GM12878 (cell line): ENCODE measurements at regions not wholly inside any gene's neighbourhood (a gene's known extent, or its start where the extent isn't known, plus 50 kb on each side); places are given as distances from the start of the nearest gene placed in this dataset.

Experiments used
- ATAC-seq: fragments of 200-7000 bp; cut with Tn5 transposase; 3 replicates; pipeline ENCODE4 v1.9.1; 2020; ENCODE audit warnings: mild to moderate bottlenecking, moderate library complexity
- BruUV-seq: library from RNA; stranded (reverse); fragments of 400-500 nt; replicated peaks from 2 replicates; lab custom pipeline; 2021; lab: Mats Ljungman, UMichigan
- CTCF ChIA-PET: fragments of 300-600 bp; sonication (Branson Sonifier 250); formaldehyde crosslinking; extraction: SDS; loops from one replicate; lab custom pipeline; 2021; ENCODE audit warnings: inconsistent platforms; lab: Yijun Ruan, JAX
- POLR2A ChIA-PET: fragments of 350-600 bp; formaldehyde crosslinking; extraction: SDS; loops from one replicate; lab custom pipeline; 2021; ENCODE audit warnings: inconsistent platforms; lab: Charles Lee
- RAD21 ChIA-PET: fragments of 300-600 bp; sonication (Branson Sonifier 250); formaldehyde crosslinking; loops from one replicate; lab custom pipeline; 2023; ENCODE audit warnings: antibody characterized with exemption; ENCODE audit not compliant: unreplicated experiment; lab: Charles Lee
- SMC1A ChIA-PET: fragments of 300-600 bp; sonication (Branson Sonifier 250); formaldehyde crosslinking; loops from one replicate; lab custom pipeline; 2023; ENCODE audit not compliant: unreplicated experiment, uncharacterized antibody; lab: Charles Lee
- DNase-seq: peaks from one replicate; pipeline ENCODE4 v3.0.0-alpha.2; 2011; ENCODE audit warnings: low read depth, low spot score
- FAIRE-seq: peaks from 3 replicates; lab custom pipeline; 2011; peaks lifted over from hg19 to GRCh38; lab: Jason Lieb, UNC
- H2AFZ ChIP-seq: 2 replicates; pipeline ENCODE4 v1.6.0; 2011; ENCODE audit warnings: low read depth, low read length, control low read depth; ENCODE audit not compliant: control insufficient read depth
- H3K27ac ChIP-seq: 2 replicates; pipeline ENCODE4 v1.5.1; 2011; ENCODE audit warnings: control low read depth; ENCODE audit not compliant: control insufficient read depth, insufficient read depth
- H3K27me3 ChIP-seq, 2 experiments: replicated peaks in 1 of 2; 2 replicates each; pipeline versions ENCODE4 v1.6.0 to v1.6.1; 2011; ENCODE audit warnings: low read length in 1 of 2; ENCODE audit not compliant: control insufficient read depth in 2 of 2, insufficient read depth in 2 of 2
- H3K36me3 ChIP-seq, 2 experiments: 2 replicates each; pipeline ENCODE4 v1.5.1; 2011; ENCODE audit warnings: low read length in 1 of 2; ENCODE audit not compliant: control insufficient read depth in 2 of 2, insufficient read depth in 2 of 2
- H3K4me1 ChIP-seq: 2 replicates; pipeline ENCODE4 v1.6.1; 2011; ENCODE audit warnings: mild to moderate bottlenecking, low read length, moderate library complexity, mixed read lengths; ENCODE audit not compliant: control insufficient read depth, insufficient read depth
- H3K4me2 ChIP-seq: 2 replicates; pipeline ENCODE4 v1.6.0; 2011; ENCODE audit warnings: control low read depth; ENCODE audit not compliant: control insufficient read depth, insufficient read depth
- H3K4me3 ChIP-seq: fragments of 200-600 bp; sonication (generic); 2 replicates; pipeline ENCODE4 v1.5.1; 2016
- H3K79me2 ChIP-seq: 2 replicates; pipeline ENCODE4 v1.6.0; 2011; ENCODE audit warnings: low read length; ENCODE audit not compliant: control insufficient read depth, insufficient read depth
- H3K9ac ChIP-seq: 2 replicates; pipeline ENCODE4 v1.8.0; 2011; ENCODE audit warnings: low read length, control low read depth, mixed read lengths; ENCODE audit not compliant: control insufficient read depth, insufficient read depth
- H3K9me3 ChIP-seq: replicated peaks from 3 replicates; pipeline ENCODE4 v1.5.1; 2011; ENCODE audit warnings: mild to moderate bottlenecking, low read length; ENCODE audit not compliant: control insufficient read depth, insufficient read depth
- H4K20me1 ChIP-seq: 2 replicates; pipeline ENCODE4 v1.6.0; 2011; ENCODE audit not compliant: control insufficient read depth, insufficient read depth
- BCL3 ChIP-seq: IDR thresholded peaks from 2 replicates; pipeline ENCODE4 v1.6.1; 2011; ENCODE audit warnings: borderline replicate concordance, low read depth, mild to moderate bottlenecking, moderate library complexity, low read length; ENCODE audit not compliant: insufficient read depth, poor library complexity, severe bottlenecking
- CEBPB ChIP-seq, 2 experiments: fragments of 150-350 bp in 1 of 2; IDR thresholded peaks; 2 replicates each; pipeline ENCODE4 v1.6.1; 2012 to 2014; ENCODE audit warnings: low read depth in 2 of 2, low read length in 2 of 2, borderline replicate concordance in 1 of 2, inconsistent platforms in 1 of 2
- FOXK2 ChIP-seq: fragments of 450-650 bp; IDR thresholded peaks from 2 replicates; pipeline ENCODE4 v1.6.1; 2017; ENCODE audit warnings: mild to moderate bottlenecking, moderate library complexity
- GATAD2B ChIP-seq: fragments of 450-650 bp; conservative IDR thresholded peaks from 2 replicates; pipeline ENCODE4 v1.6.1; 2017; ENCODE audit warnings: low read depth, mild to moderate bottlenecking, moderate library complexity
- HCFC1 ChIP-seq: fragments of 150-350 bp; IDR thresholded peaks from 2 replicates; pipeline ENCODE4 v1.6.1; 2014; ENCODE audit warnings: low read length
- MTA3 ChIP-seq: IDR thresholded peaks from 2 replicates; pipeline ENCODE4 v1.6.1; 2012; ENCODE audit warnings: low read length, inconsistent platforms, borderline replicate concordance
- PAX5 ChIP-seq: IDR thresholded peaks from 2 replicates; pipeline ENCODE4 v1.6.1; 2011; ENCODE audit warnings: low read depth, low read length, borderline replicate concordance
- WGBS: methylation state at CpG from one replicate; pipeline ENCODE4 v1.1.6; 2016; ENCODE audit warnings: low lambda C conversion rate; ENCODE audit not compliant: insufficient replicate concordance, insufficient coverage; ENCODE audit errors: missing lambda C conversion rate; 5-methylcytosine and 5-hydroxymethylcytosine counted together
- in situ Hi-C: fragments of 300-500 bp; cut with MboI; formaldehyde crosslinking; loops from 9 replicates; pipeline ENCODE4 v1.14.3; 2018; ENCODE audit warnings: mixed read lengths
- intact Hi-C: fragments of 100-400 bp; cut with micrococcal nuclease; formaldehyde crosslinking; loops from one replicate; pipeline ENCODE4 v1.14.2; 2022; ENCODE audit not compliant: unreplicated experiment

- Histone ChIP-seq H4K20me1 (no peaks in the 10 kb centered on the region), H3K9me3 (no peaks in the 10 kb centered on the region), H3K79me2 (no peaks in the 10 kb centered on the region), H3K27me3 (no peaks in the 10 kb centered on the region), H2AFZ (no peak overlapping the region), H3K36me3 (no peaks in the 10 kb centered on the region), H3K4me2 (no peak overlapping the region), H3K9ac (no peak overlapping the region), H3K27ac (no peak overlapping the region), H3K4me1 (no peaks in the 10 kb centered on the region), H3K4me3 (no peak overlapping the region)
- ChIA-PET SMC1A (no interaction called here), POLR2A (no interaction called here), RAD21 (no interaction called here), CTCF (no interaction called here)
- BruUV-seq: no TSS peak
- 53% methylated on average over 11 of the region's 11 CpGs for WGBS
- ATAC-seq (no peak), FAIRE-seq (no peak), DNase-seq (no peak)
- intact Hi-C loops (no loop called here), in situ Hi-C loops (no loop called here)
- TF ChIP-seq GATAD2B (no peak), PAX5 (no peak), FOXK2 (no peak), CEBPB (IDR thresholded peaks at IDR 0.05; ENCODE audit: borderline replicate concordance in 1 of 2, low read depth in 2 of 2, low read length in 2 of 2) (no peak), MTA3 (no peak)
Measured at GRCh38 chr7:84633-85020, 107.7 kb upstream of the FAM20C start.

GRCh38 chr7:85074-85882 is 107.1 kb upstream of the FAM20C start:
- RAD21 ChIA-PET: no interaction called here
- no peaks in the 10 kb centered on the region for H4K20me1 ChIP-seq
- ATAC-seq (no peak), DNase-seq (no peak), FAIRE-seq (no peak)
- in situ Hi-C loops (no loop called here), intact Hi-C loops (no loop called here)
- no TSS peak for BruUV-seq
- H3K4me3 ChIP-seq: no peak overlapping the region
- CTCF ChIA-PET: no interaction called here
- POLR2A ChIA-PET: no interaction called here
- no peaks in the 10 kb centered on the region for H3K79me2 ChIP-seq
- H3K4me2 ChIP-seq: no peak overlapping the region
- TF ChIP-seq BCL3 (peak; percentile 60), HCFC1 (no peak)
- H2AFZ ChIP-seq: no peak overlapping the region
- SMC1A ChIA-PET: no interaction called here
- H3K4me1 ChIP-seq: no peaks in the 10 kb centered on the region
- H3K9me3 ChIP-seq: no peaks in the 10 kb centered on the region
- no peak overlapping the region for H3K9ac ChIP-seq
- 54% methylated on average over 14 of the region's 19 CpGs for WGBS
- H3K27ac ChIP-seq: no peak overlapping the region
- H3K27me3 ChIP-seq: no peaks in the 10 kb centered on the region
- H3K36me3 ChIP-seq: no peaks in the 10 kb centered on the region
